HepG2 (cell line): ENCODE measurements at regions not wholly inside any gene's neighbourhood (a gene's known extent, or its start where the extent isn't known, plus 50 kb on each side); places are given as distances from the start of the nearest gene placed in this dataset.
A peak's percentile ranks its signal among the peaks of the same experiment; 100 is the strongest.

Source experiments
- CSRNP2 ChIP-seq: sonication (generic); formaldehyde crosslinking; conservative IDR thresholded peaks from 2 replicates; pipeline ENCODE4 v1.8.0; 2022; ENCODE audit warnings: low read depth, missing genetic modification reagents
- HMGXB4 ChIP-seq, 2 experiments: sonication (generic) in 1 of 2; formaldehyde crosslinking in 1 of 2; IDR thresholded peaks; 2 replicates each; pipeline versions ENCODE4 v1.4.0 to v1.6.1; 2018 to 2020; ENCODE audit warnings: missing genetic modification reagents in 2 of 2, borderline replicate concordance in 1 of 2, low read depth in 1 of 2, mild to moderate bottlenecking in 1 of 2, missing biosample characterization in 1 of 2
- NFE2 ChIP-seq: sonication (generic); formaldehyde crosslinking; IDR thresholded peaks from 2 replicates; pipeline ENCODE4 v1.4.0; 2020; ENCODE audit warnings: missing genetic modification reagents
- NFKBIZ ChIP-seq: IDR thresholded peaks from 2 replicates; pipeline ENCODE4 v1.6.1; 2018; ENCODE audit warnings: missing genetic modification reagents, missing compliant biosample characterization
- NR2F6 ChIP-seq, 2 experiments: IDR thresholded peaks; 2 replicates each; pipeline ENCODE4 v1.6.1; 2016; ENCODE audit warnings: antibody characterized with exemption in 1 of 2, mild to moderate bottlenecking in 1 of 2
- SOX13 ChIP-seq, 3 experiments: fragments of 450-650 bp in 1 of 3; sonication (generic) in 1 of 3; formaldehyde crosslinking in 1 of 3; IDR thresholded peaks in 2 of 3; conservative IDR thresholded peaks in 1 of 3; 2 replicates each; pipeline versions ENCODE4 v1.5.0 to v1.6.1; 2016 to 2020; ENCODE audit warnings: antibody characterized with exemption in 1 of 3, mild to moderate bottlenecking in 1 of 3, missing compliant biosample characterization in 1 of 3, missing genetic modification reagents in 1 of 3, moderate library complexity in 1 of 3
- SRSF9 ChIP-seq: fragments of 200-400 bp; formaldehyde crosslinking; IDR thresholded peaks from 2 replicates; pipeline ENCODE4 v1.6.1; 2018; ENCODE audit warnings: borderline replicate concordance, mild to moderate bottlenecking, low read depth, low read length; ENCODE audit not compliant: insufficient read depth, poor library complexity, severe bottlenecking
- THAP8 ChIP-seq: sonication (generic); formaldehyde crosslinking; IDR thresholded peaks from 2 replicates; pipeline ENCODE4 v1.5.1; 2020; ENCODE audit warnings: missing genetic modification reagents, mild to moderate bottlenecking, borderline replicate concordance
- TIGD3 ChIP-seq: sonication (generic); formaldehyde crosslinking; IDR thresholded peaks from 2 replicates; pipeline ENCODE4 v1.5.1; 2020; ENCODE audit warnings: mild to moderate bottlenecking, missing genetic modification reagents, borderline replicate concordance
- ZMYM2 ChIP-seq: sonication (generic); formaldehyde crosslinking; IDR thresholded peaks from 2 replicates; pipeline ENCODE4 v1.8.0; 2022; ENCODE audit warnings: mild to moderate bottlenecking, missing genetic modification reagents
- ZNF547 ChIP-seq: sonication (generic); formaldehyde crosslinking; IDR thresholded peaks from 2 replicates; pipeline ENCODE4 v1.5.1; 2020; ENCODE audit warnings: mild to moderate bottlenecking, missing genetic modification reagents
- ZNF576 ChIP-seq: sonication (generic); formaldehyde crosslinking; IDR thresholded peaks from 2 replicates; pipeline ENCODE4 v1.4.0; 2020; ENCODE audit warnings: mild to moderate bottlenecking, missing genetic modification reagents
- ZNF609 ChIP-seq: sonication (generic); formaldehyde crosslinking; IDR thresholded peaks from 2 replicates; pipeline ENCODE4 v1.4.0; 2020; ENCODE audit warnings: mild to moderate bottlenecking, missing genetic modification reagents, borderline replicate concordance
- ZNF674 ChIP-seq: sonication (generic); formaldehyde crosslinking; IDR thresholded peaks from 2 replicates; pipeline ENCODE4 v1.5.0; 2020; ENCODE audit warnings: low read depth, mild to moderate bottlenecking, missing genetic modification reagents
- ZNF891 ChIP-seq: sonication (generic); formaldehyde crosslinking; IDR thresholded peaks from 2 replicates; pipeline ENCODE4 v1.5.0; 2020; ENCODE audit warnings: mild to moderate bottlenecking, missing genetic modification reagents

- TF ChIP-seq ZNF576 (CRISPR knock-in tag) = no peak
- no peak for TF ChIP-seq ZNF674 (CRISPR knock-in tag)
- no peak for TF ChIP-seq ZMYM2 (CRISPR knock-in tag)
- no peak for TF ChIP-seq ZNF547 (CRISPR knock-in tag)
- TF ChIP-seq SRSF9 = no peak
- no peak for TF ChIP-seq THAP8 (CRISPR knock-in tag)
- TF ChIP-seq HMGXB4 (CRISPR knock-in tag; IDR thresholded peaks at IDR 0.05; ENCODE audit: borderline replicate concordance in 1 of 2, low read depth in 1 of 2) = no peak
- TF ChIP-seq TIGD3 (CRISPR knock-in tag) = no peak
- TF ChIP-seq SOX13 (IDR thresholded peaks at IDR 0.05) = no peak
- TF ChIP-seq SOX13 (CRISPR knock-in tag; conservative IDR thresholded peaks at IDR 0.05 in 1 of 2, IDR thresholded peaks at IDR 0.05 in 1 of 2) = peak in 1 of 2 experiments; percentile 28; a peak in 1 of 4 replicates
- peak; percentile 13; the same call in 1 of the 2 replicates for TF ChIP-seq ZNF609
- TF ChIP-seq NFE2 (CRISPR knock-in tag) = 0 out of 2 replicates have a peak, but pooled peaks have one; percentile 35
- no peak; the same call in 1 of the 2 replicates for TF ChIP-seq NFKBIZ (CRISPR knock-in tag)
- TF ChIP-seq ZNF891 (CRISPR knock-in tag) = no peak
- TF ChIP-seq NR2F6 (IDR thresholded peaks at IDR 0.05) = no peak
- no peak for TF ChIP-seq NR2F6 (CRISPR knock-in tag; IDR thresholded peaks at IDR 0.05)
- TF ChIP-seq CSRNP2 (CRISPR knock-in tag) = no peak
Measured at GRCh38 chr1:213821175-213821942, 166.4 kb upstream of the PROX1 start (continued).
